A673 (cell line): ENCODE measurements at regions not wholly inside any gene's neighbourhood (a gene's known extent, or its start where the extent isn't known, plus 50 kb on each side); places are given as distances from the start of the nearest gene placed in this dataset.

Experiments used
- CTCF ChIP-seq: fragments of 300-800, 200-600 bp; sonication (generic); conservative IDR thresholded peaks from 2 replicates; pipeline ENCODE4 v1.5.1; 2017; ENCODE audit warnings: low read depth, mild to moderate bottlenecking, antibody characterized with exemption, low read length, moderate library complexity, mixed read lengths
- EZH2 ChIP-seq: fragments of 200-600 bp; sonication (generic); IDR thresholded peaks from 2 replicates; pipeline ENCODE4 v1.6.1; 2017; ENCODE audit warnings: borderline replicate concordance, low read depth, mild to moderate bottlenecking, mixed read lengths, antibody characterized with exemption, low read length; ENCODE audit not compliant: poor library complexity, severe bottlenecking

GRCh38 chr7:124689931-124690330 lies 75.7 kb downstream of the GPR37 start:
- no peak for TF ChIP-seq CTCF
- no peak for TF ChIP-seq EZH2
